Stomach smooth muscle (tissue), 2 donors: ENCODE measurements at regions not wholly inside any gene's neighbourhood (a gene's known extent, or its start where the extent isn't known, plus 50 kb on each side); places are given as distances from the start of the nearest gene placed in this dataset.

Experiments used
- H3K27ac ChIP-seq: one replicate; pipeline ENCODE4 v1.7.0; 2013; ENCODE audit warnings: mild to moderate bottlenecking, low read length, inconsistent platforms
- H3K27me3 ChIP-seq, 2 donors: one replicate each; pipeline ENCODE4 v1.7.0; 2013; ENCODE audit warnings: low read length in 2 of 2; ENCODE audit not compliant: insufficient read depth in 2 of 2, control insufficient read depth in 1 of 2
- H3K36me3 ChIP-seq, 2 donors: one replicate each; pipeline ENCODE4 v1.7.0; 2013; ENCODE audit warnings: low read length in 2 of 2; ENCODE audit not compliant: control insufficient read depth in 2 of 2, insufficient read depth in 2 of 2
- H3K4me1 ChIP-seq: one replicate; pipeline ENCODE4 v1.7.0; 2013; ENCODE audit warnings: low read length; ENCODE audit not compliant: control insufficient read depth, insufficient read depth
- H3K4me3 ChIP-seq, 2 donors: one replicate each; pipeline ENCODE4 v1.7.0; 2013; ENCODE audit warnings: low read length in 2 of 2
- H3K9ac ChIP-seq, 2 donors: one replicate each; pipeline ENCODE4 v1.7.0; 2013; ENCODE audit warnings: low read length in 2 of 2, mild to moderate bottlenecking in 1 of 2
- H3K9me3 ChIP-seq, 2 donors: one replicate each; pipeline ENCODE4 v1.7.0; 2013; ENCODE audit warnings: low read length in 2 of 2; ENCODE audit not compliant: control insufficient read depth in 2 of 2
- donor health status: healthy.
- donor health status: Pancreatic carcinoma.

DNA sequence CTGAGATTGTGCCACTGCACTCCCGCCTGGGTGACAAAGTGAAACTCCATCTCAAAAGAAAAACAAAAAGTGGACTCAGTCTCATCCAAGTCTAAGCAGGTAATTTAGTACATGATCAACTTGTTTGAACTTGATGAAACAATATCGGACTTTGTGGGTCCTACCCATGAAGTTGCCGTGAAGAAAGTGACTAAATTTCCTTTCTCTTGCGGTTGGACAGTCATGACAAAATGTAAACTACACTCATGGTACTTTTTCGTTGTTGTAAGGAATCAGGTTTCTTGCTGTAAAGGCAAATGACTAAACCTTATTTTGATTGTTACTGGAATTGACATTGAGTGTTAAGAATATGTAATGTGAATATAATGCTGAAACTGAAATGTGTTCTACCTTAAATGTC lies 164.5 kb upstream of the PLET1 start:
- Histone ChIP-seq H3K4me1 (no peaks in the 10 kb centered on the region), H3K9me3 (peaks cover 0 to 4% of the 10 kb centered on the region in 2 donors), H3K36me3 (no peaks in the 10 kb centered on the region), H3K27me3 (no peaks in the 10 kb centered on the region), H3K27ac (no peak overlapping the region), H3K9ac (no peak overlapping the region), H3K4me3 (no peak overlapping the region)

DNA sequence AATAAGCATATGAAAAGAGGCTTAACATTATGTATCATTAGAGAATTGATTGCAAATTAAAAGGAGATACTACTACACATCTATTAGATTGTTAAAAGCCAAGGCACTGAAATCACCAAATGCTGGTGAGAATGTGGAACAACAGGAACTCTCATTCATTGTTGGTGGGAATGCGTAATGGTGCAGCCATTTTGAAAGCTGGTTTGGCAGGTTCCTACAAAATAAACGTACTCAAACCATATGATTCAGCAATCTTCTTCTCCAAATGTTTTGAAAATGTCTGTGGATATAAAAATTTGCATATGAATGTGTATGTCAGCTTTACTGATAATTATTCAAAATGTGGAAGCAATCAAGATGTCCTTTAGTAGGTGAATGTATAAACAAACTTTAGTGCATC lies 176.4 kb upstream of the PLET1 start:
- Histone ChIP-seq H3K9ac (no peak overlapping the region), H3K27me3 (no peaks in the 10 kb centered on the region), H3K4me3 (no peak overlapping the region), H3K36me3 (no peaks in the 10 kb centered on the region), H3K27ac (no peak overlapping the region), H3K9me3 (no peaks in the 10 kb centered on the region), H3K4me1 (no peaks in the 10 kb centered on the region)

DNA sequence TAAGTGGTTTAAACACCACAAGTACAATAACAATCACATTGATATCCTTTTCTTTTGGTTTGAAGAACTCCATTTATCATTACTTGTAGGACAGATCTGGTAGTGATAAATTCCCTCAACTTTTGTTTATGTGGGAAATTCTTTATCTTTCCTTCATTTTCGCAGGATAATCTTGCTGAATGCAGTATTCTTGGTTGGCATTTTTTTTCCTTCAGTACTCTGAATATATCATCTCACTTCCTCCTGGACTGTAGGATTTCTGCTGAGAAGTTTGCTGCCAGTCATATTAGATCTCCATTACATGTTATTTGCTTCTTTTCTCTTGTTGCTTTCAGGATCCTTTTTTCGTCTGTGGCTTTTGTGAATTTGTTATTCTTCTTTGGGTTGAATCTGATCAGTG lies 179.0 kb upstream of the PLET1 start:
- H3K9ac ChIP-seq: no peak overlapping the region
- no peaks in the 10 kb centered on the region for H3K9me3 ChIP-seq
- H3K36me3 ChIP-seq: no peaks in the 10 kb centered on the region
- H3K4me1 ChIP-seq: no peaks in the 10 kb centered on the region
- H3K27ac ChIP-seq: no peak overlapping the region
- H3K27me3 ChIP-seq: no peaks in the 10 kb centered on the region
- H3K4me3 ChIP-seq: no peak overlapping the region

DNA sequence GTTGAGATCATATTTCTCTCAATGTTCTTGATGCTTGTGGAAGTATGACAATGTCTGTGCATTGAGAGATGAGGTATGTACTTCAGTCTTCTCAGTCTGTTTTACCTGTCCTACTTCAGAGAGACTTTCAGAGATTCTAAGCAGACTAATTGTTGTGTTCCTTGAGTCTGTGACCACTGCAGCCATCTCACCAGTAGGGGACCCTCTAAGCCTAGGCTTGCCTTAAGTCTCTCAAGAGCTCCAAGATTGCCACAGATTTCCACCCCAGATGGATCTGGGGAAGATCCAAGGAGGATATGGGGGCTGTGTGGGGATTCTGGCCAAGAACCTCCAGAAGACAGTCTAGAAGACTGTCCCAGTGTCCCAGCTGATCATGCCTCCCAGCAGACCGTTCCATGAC lies 179.9 kb upstream of the PLET1 start:
- H3K9ac ChIP-seq: no peak overlapping the region
- H3K27ac ChIP-seq: no peak overlapping the region
- peaks cover 0 to 1% of the 10 kb centered on the region in 2 donors for H3K9me3 ChIP-seq
- no peaks in the 10 kb centered on the region for H3K36me3 ChIP-seq
- H3K4me3 ChIP-seq: no peak overlapping the region
- no peaks in the 10 kb centered on the region for H3K4me1 ChIP-seq
- no peaks in the 10 kb centered on the region for H3K27me3 ChIP-seq

DNA sequence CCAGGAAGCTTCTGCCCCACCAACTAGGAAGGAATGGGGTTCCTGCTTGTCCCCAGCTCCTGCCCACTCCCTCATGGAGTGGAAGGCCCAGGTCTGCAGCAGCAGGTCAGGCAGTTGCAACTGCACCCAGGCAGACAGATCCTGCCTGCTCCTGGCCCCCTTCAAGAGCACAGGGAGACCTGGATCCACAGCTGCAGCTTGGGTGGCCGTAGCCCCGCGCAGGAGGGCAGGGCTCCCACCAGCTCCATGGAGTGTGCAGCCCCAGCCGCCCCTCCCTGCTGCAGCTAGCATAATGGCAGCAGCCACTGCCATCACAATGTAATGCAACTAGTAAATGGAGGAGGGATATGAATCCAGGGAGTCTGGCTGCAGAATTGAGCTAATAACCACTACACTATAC lies 187.5 kb upstream of the PLET1 start:
- Histone ChIP-seq H3K27ac (no peak overlapping the region), H3K9ac (no peak overlapping the region), H3K36me3 (no peaks in the 10 kb centered on the region), H3K4me3 (no peak overlapping the region), H3K9me3 (peaks cover 0 to 4% of the 10 kb centered on the region in 2 donors), H3K4me1 (no peaks in the 10 kb centered on the region), H3K27me3 (no peaks in the 10 kb centered on the region)

DNA sequence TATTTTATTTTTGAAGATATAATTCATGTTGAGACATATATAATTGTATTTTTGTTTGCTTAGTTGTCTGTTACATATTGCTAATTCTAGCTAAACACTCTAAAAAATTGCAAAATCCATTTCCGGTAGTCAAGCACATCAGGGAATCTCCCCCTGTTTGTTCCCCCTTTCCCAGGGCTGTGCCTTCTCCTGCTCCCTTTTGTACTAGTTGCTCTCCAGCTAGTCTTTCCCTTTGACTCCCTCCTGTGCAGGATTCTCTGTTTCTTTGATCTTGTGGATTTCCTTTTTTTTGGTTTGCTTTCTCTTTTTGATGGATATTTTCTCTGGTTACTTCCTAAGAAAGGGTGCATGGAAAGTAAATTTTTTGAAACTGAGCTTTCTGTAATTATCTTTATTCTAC lies 188.1 kb upstream of the PLET1 start:
- Histone ChIP-seq H3K27ac (no peak overlapping the region), H3K9ac (no peak overlapping the region), H3K4me3 (no peak overlapping the region), H3K27me3 (no peaks in the 10 kb centered on the region), H3K9me3 (peaks cover 0 to 4% of the 10 kb centered on the region in 2 donors), H3K4me1 (no peaks in the 10 kb centered on the region), H3K36me3 (no peaks in the 10 kb centered on the region)

DNA sequence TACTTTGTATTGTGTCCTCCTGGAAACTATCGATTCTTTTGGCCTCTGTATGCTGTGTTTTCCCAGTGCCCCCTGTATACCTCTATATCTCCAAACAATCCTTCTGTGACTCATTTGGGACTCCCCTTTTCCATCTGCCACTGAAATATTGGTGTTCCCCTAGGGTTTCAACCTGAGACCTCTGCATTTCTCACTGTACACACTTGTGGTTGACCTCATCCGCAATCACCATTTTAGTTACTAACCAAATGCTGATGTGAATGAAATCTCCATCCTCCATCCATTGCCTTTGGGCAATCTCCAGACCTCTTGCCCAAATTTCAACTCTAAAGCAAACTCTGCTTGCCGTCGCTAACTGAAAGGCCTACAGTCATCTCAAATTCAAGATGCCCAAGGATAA lies 190.6 kb upstream of the PLET1 start:
- no peak overlapping the region for H3K27ac ChIP-seq
- peaks cover 0 to 3% of the 10 kb centered on the region in 2 donors for H3K9me3 ChIP-seq
- no peak overlapping the region for H3K9ac ChIP-seq
- H3K36me3 ChIP-seq: no peaks in the 10 kb centered on the region
- no peak overlapping the region for H3K4me3 ChIP-seq
- H3K27me3 ChIP-seq: no peaks in the 10 kb centered on the region
- no peaks in the 10 kb centered on the region for H3K4me1 ChIP-seq

DNA sequence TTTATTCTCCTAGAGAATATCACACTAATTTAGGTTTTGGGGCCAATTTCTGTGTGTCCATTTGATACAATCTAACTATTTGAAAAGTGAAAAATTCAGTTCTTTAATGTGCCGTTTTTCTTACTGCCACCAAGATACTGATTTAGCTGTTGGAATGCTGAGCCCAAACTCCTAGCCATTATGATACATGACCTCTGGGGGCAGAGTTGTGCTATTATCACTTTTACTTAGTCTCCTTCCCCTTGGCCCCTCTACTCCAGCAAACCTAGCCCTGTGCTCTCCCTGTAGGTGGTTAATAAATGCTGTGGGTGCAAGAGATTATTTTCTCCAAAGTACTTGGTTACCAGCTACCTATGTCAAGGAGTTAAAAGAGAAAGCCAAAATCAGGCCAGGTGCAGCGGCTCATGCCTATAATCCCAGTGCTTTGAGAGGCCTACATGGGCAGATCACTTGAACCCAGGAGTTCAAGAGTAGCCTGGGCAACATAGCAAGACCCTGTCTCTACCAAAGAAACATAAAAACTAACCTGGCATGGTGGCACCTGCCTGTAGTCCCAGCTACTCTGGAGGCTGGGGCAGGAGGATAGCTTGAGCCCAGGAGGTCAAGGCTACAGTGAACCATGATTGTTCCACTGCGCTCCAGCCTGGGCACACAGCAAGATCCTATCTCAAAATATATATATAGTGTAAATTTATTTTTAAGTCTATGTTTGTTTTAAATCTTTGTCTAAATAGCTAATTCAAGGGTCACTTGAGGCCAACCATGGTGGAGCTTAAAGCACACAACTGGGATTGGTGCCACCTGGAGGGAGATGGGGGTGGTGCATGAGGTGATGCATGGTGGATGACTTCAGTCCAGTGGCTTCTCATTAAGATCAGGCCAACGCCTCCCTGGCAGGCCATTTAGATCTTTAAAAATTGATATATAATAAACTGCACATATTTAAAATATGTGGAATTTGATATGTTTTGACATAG lies 193.2 kb upstream of the PLET1 start:
- Histone ChIP-seq H3K9ac (no peak overlapping the region), H3K4me1 (no peaks in the 10 kb centered on the region), H3K27me3 (no peaks in the 10 kb centered on the region), H3K27ac (no peak overlapping the region), H3K36me3 (no peaks in the 10 kb centered on the region), H3K9me3 (peaks cover 0 to 4% of the 10 kb centered on the region in 2 donors), H3K4me3 (no peak overlapping the region)

DNA sequence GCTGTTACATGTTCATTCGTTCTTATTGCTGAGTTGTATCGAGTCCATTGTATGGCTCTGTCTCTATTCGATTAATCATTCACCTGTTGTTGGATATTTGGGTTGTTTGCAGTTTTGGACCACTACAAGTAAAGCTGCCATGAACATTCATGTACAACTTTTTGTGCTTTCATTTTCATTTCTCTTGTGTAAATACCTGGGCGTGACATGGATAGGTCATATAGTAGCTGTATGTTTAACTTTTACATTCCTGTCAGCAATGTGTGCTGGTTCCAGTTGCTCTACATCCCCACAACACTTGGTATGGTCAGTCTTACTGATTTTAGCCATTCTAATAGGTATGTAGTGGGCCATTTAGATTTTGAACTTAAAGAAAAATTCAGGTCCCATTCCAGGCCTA lies 194.2 kb upstream of the PLET1 start:
- Histone ChIP-seq H3K9ac (no peak overlapping the region), H3K36me3 (no peaks in the 10 kb centered on the region), H3K27ac (no peak overlapping the region), H3K27me3 (no peaks in the 10 kb centered on the region), H3K4me1 (no peaks in the 10 kb centered on the region), H3K4me3 (no peak overlapping the region), H3K9me3 (peaks cover 0 to 4% of the 10 kb centered on the region in 2 donors)

DNA sequence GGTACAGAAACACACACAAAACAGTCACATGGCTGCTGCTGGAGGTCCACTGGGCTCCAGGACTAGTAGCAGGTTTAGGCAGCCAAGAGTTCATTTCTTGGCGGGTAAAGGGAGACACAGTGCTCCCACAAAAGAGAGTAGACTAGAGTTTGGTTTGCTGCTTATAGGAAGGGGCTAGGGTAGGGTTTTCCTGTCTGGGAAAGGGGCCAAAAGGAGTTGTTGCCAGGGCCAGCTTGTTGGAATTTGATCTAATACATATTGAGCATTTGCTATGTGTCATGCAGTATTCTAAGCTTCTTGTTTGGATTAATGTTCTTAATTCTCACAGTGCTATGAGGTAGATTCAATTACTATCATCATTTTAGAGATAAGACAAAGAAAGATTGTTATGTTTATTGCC lies 195.1 kb upstream of the PLET1 start:
- H3K9ac ChIP-seq: no peak overlapping the region
- H3K4me1 ChIP-seq: no peaks in the 10 kb centered on the region
- no peak overlapping the region for H3K27ac ChIP-seq
- H3K4me3 ChIP-seq: no peak overlapping the region
- no peaks in the 10 kb centered on the region for H3K36me3 ChIP-seq
- H3K27me3 ChIP-seq: no peaks in the 10 kb centered on the region
- peaks cover 0 to 4% of the 10 kb centered on the region in 2 donors for H3K9me3 ChIP-seq

DNA sequence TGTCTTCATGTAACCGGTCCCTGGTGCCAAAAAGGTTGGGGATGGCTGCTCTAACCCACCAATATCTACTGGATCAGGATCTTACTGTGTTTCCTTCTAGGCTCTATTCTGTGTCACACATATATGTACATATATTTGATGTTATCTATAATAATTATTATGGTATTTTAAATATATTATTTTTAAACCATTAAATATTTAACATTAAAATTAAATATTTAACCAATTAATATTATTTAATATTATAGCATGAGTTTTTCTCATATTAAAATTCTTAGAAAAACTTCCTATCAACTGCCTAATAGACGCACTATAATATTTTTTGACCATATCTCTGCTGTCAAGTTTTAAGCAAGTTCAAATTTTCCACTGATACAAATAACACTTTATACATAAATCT lies 196.9 kb upstream of the PLET1 start:
- Histone ChIP-seq H3K36me3 (no peaks in the 10 kb centered on the region), H3K27ac (no peak overlapping the region), H3K4me1 (no peaks in the 10 kb centered on the region), H3K9me3 (peaks cover 0 to 4% of the 10 kb centered on the region in 2 donors), H3K4me3 (no peak overlapping the region), H3K9ac (no peak overlapping the region), H3K27me3 (no peaks in the 10 kb centered on the region)
